GM20000 (cell line): ENCODE measurements at regions not wholly inside any gene's neighbourhood (a gene's known extent, or its start where the extent isn't known, plus 50 kb on each side); places are given as distances from the start of the nearest gene placed in this dataset.

Source experiments
- DNase-seq: peaks from one replicate; pipeline ENCODE4 v3.0.0; 2012; ENCODE audit warnings: low spot score
- TF ChIP-seq, protein P1 (sequence below): IDR thresholded peaks from 2 replicates; pipeline ENCODE4 v1.5.1; 2012; ENCODE audit warnings: mild to moderate bottlenecking, control low read depth; ENCODE audit errors: extremely low read depth, missing control alignments

DNA sequence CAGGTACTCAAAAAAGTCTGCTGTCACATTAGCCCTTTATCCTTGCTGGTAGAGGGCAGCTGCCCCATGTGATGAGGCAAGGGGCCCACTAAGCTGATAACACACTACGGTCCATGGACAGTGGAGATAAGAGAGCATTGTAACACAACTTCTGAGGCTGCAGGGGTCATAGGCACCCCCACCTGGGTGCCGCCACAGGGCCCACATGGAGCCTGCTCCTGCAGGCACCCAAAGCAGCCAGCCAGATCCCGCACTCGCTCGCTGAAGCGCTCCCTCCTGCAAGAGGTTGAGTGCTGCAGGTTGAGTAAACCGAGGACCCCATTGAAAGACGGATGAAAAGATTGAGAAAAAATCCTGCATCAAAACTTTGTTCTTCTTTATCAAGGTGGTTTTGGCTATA is 566.3 kb upstream of the NOVA1 start:
- DNase-seq: no peak
- TF ChIP-seq, protein P1, sequence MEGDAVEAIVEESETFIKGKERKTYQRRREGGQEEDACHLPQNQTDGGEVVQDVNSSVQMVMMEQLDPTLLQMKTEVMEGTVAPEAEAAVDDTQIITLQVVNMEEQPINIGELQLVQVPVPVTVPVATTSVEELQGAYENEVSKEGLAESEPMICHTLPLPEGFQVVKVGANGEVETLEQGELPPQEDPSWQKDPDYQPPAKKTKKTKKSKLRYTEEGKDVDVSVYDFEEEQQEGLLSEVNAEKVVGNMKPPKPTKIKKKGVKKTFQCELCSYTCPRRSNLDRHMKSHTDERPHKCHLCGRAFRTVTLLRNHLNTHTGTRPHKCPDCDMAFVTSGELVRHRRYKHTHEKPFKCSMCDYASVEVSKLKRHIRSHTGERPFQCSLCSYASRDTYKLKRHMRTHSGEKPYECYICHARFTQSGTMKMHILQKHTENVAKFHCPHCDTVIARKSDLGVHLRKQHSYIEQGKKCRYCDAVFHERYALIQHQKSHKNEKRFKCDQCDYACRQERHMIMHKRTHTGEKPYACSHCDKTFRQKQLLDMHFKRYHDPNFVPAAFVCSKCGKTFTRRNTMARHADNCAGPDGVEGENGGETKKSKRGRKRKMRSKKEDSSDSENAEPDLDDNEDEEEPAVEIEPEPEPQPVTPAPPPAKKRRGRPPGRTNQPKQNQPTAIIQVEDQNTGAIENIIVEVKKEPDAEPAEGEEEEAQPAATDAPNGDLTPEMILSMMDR: no peak

DNA sequence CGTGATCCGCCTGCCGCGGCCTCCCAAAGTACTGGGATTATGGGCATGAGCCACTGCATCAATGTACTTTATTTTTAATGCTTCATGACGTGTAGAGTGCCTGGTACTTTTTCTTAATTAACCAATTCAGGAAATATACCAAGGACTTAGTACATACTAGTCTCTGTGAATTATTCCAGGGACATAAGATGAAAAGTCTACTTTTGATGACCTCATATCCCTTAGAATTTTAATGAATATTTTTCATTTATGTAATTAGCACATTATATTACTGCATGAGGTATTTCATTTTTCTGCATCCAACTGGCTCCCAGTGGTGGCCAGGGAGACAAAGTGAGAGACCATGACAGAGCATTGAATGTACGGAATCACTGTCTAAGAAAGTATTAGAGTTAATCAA is 577.7 kb upstream of the NOVA1 start:
- no peak for DNase-seq
- TF ChIP-seq, protein P1: no peak

DNA sequence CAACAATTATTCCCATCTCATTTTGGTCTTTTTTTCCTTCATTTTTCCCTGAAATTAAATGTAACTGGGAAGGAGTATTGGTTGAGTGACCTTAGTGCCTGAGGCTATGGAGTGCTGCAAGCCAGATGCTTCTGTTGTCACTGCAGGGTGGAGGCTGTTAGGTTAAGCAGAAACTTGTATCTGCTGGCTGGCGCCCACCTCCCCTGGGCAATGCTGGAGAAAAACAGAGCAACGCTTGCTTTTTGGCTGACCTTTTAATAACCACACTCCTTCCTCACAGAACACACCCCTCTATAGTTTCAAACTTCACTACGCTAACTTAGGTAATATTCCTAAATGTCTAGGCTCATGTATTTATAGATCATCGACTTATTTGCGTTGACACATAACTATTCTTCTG is 583.5 kb upstream of the NOVA1 start:
- no peak for DNase-seq
- TF ChIP-seq, protein P1: no peak

DNA sequence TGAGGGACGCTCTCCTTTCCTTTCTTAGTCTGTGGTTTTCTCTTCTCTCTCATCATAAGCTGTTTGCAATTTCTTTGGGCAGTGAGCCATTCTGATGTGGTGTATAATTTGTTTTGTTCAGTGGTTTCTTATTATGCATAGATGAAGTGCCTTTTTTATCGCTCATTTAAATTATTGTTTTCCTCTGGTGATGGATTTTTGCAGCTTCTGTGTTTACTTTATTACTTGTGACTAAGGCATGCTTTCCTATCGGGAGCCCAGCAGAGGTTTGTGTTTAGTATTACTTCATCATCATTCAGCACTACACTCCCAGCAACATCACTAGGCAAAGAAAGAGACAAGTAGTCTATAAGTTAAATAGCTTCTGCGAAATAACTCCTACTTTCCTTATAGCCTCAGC is 586.6 kb upstream of the NOVA1 start:
- no peak for DNase-seq

DNA sequence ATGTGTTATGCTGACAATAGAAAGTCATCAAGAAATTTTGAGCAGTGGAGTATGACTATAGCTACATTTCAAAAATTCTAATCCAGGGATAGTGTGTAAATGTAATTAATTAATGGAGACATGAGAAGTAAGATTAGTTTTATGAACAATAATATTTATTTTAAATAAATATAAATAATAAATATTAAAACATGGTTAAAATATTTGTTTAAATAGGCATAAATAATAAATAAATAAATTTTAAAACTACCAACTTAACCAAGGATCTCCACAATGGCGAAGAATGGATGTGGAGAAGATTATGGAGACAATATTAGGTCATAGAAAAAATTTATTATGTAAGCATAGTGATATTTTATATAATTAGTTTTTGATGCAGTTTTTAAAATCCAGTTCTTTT is 588.2 kb upstream of the NOVA1 start:
- TF ChIP-seq, protein P1: no peak

More for the DNA sequence above, 586.6 kb upstream of the NOVA1 start:
- TF ChIP-seq, protein P1: no peak

DNA sequence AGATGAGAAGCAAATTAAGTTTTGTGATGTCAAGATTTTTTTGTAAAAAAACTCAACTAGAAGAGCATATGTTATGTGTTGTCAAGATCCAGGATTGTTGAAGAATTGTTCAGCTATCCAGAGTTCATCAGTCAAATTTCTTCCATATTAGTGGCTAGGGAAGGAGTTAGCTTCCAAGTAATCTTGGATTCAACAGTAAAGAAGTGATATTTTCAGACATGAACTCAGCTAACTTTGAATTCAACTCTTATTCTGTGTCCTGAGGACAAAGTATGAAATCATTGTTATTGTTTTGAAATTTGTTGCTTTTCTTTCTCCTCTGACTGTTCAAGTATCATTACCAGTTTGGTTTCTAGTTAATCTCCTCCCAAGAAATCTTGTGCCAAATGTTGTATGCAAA is 589.3 kb upstream of the NOVA1 start:
- TF ChIP-seq, protein P1: no peak
- no peak for DNase-seq

More for the DNA sequence above, 588.2 kb upstream of the NOVA1 start:
- no peak for DNase-seq

DNA sequence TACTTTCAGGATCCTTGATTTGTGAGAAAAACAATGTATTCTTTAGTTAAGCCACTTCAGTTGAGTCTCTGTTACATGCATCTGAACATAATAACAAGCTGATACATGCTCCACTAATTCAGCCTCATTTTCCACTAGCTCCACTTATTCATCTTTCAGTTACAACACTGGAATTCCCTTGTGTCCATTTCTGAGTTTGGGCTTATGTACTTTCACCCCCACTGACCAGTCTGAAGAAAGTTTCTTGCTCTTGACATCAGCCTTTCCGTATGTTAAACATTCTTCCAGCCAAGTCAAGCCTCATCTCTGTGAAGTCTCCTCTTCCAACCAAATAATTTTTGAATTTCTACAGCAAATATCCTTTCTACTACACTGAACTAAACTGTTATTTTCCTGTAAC is 592.5 kb upstream of the NOVA1 start:
- DNase-seq: no peak
- TF ChIP-seq, protein P1: no peak
